ENCODE measurements at regions not wholly inside any gene's neighbourhood (a gene's known extent, or its start where the extent isn't known, plus 50 kb on each side); places are given as distances from the start of the nearest gene placed in this dataset.
"Not testable (repeated sequence)": the region's sequence is repeated elsewhere in the genome, so short reads cannot be mapped to it uniquely, and the experiment has no call there.

GRCh38 chr6:121887724-121888123 is 452.3 kb downstream of the GJA1 start:
- Mint-ChIP-seq H3K4me3 (no peak overlapping the region), H3K27me3 (ENCODE audit: low read depth, poor library complexity) (no peaks in the 10 kb centered on the region), H3K36me3 (ENCODE audit: low read depth) (no peaks in the 10 kb centered on the region), H3K27ac (no peak overlapping the region), H3K4me1 (no peaks in the 10 kb centered on the region), H3K9me3 (no peaks in the 10 kb centered on the region)
- no peak for TF ChIP-seq CTCF (IDR thresholded peaks at IDR 0.05)
- DNase-seq = no peak

GRCh38 chr6:121890307-121890910 is 455.0 kb downstream of the GJA1 start:
- Mint-ChIP-seq H3K27ac (peak overlapping the region; percentile 34), H3K36me3 (ENCODE audit: low read depth) (no peaks in the 10 kb centered on the region), H3K4me1 (no peaks in the 10 kb centered on the region), H3K9me3 (no peaks in the 10 kb centered on the region), H3K4me3 (no peak overlapping the region), H3K27me3 (ENCODE audit: low read depth, poor library complexity) (no peaks in the 10 kb centered on the region)
- no peak for DNase-seq
- no peak for TF ChIP-seq CTCF (IDR thresholded peaks at IDR 0.05)

- not testable (repeated sequence) for H3K27me3 Mint-ChIP-seq (ENCODE audit: low read depth, poor library complexity); DNase-seq; H3K4me3 Mint-ChIP-seq; H3K36me3 Mint-ChIP-seq (ENCODE audit: low read depth); H3K9me3 Mint-ChIP-seq; H3K4me1 Mint-ChIP-seq; H3K27ac Mint-ChIP-seq
Measured at GRCh38 chr6:121895731-121896130, 460.3 kb downstream of the GJA1 start.

DNA sequence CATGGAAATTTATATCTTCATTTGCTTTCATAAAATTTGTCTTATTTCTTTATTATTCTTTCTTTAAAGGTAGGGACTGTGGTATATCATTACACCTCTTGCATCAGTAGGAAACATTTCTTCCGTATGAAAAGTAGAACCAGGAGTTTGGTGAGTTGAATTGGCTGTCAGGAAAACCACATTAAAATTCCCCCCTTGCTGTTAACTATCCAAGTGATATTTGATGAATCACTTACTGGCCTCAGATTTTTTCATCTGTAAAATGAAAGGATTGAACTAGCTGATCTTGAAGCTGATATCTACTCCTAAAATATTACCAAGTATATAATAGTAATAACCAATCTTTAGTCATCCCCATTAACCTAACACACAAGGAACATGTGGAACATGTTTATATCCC is 460.9 kb downstream of the GJA1 start:
- Mint-ChIP-seq H3K4me1 (no peaks in the 10 kb centered on the region), H3K4me3 (no peak overlapping the region), H3K27me3 (ENCODE audit: low read depth, poor library complexity) (no peaks in the 10 kb centered on the region), H3K9me3 (no peaks in the 10 kb centered on the region), H3K27ac (no peak overlapping the region), H3K36me3 (ENCODE audit: low read depth) (no peaks in the 10 kb centered on the region)
- no peak for DNase-seq
- TF ChIP-seq CTCF (IDR thresholded peaks at IDR 0.05) = no peak

GRCh38 chr6:121896771-121897170 is 461.3 kb downstream of the GJA1 start:
- no peaks in the 10 kb centered on the region for H3K27me3 Mint-ChIP-seq (ENCODE audit: low read depth, poor library complexity)
- H3K27ac Mint-ChIP-seq = no peak overlapping the region
- no peaks in the 10 kb centered on the region for H3K4me1 Mint-ChIP-seq
- H3K4me3 Mint-ChIP-seq = no peak overlapping the region
- TF ChIP-seq CTCF (IDR thresholded peaks at IDR 0.05) = no peak
- H3K9me3 Mint-ChIP-seq = no peaks in the 10 kb centered on the region
- DNase-seq = no peak
- H3K36me3 Mint-ChIP-seq (ENCODE audit: low read depth) = no peaks in the 10 kb centered on the region

- Mint-ChIP-seq H3K4me1 (no peaks in the 10 kb centered on the region), H3K36me3 (ENCODE audit: low read depth) (no peaks in the 10 kb centered on the region), H3K27me3 (ENCODE audit: low read depth, poor library complexity) (no peaks in the 10 kb centered on the region), H3K9me3 (no peaks in the 10 kb centered on the region), H3K27ac (no peak overlapping the region), H3K4me3 (no peak overlapping the region)
- DNase-seq = no peak
- no peak for TF ChIP-seq CTCF (IDR thresholded peaks at IDR 0.05)
Measured at GRCh38 chr6:121897337-121897760, 461.9 kb downstream of the GJA1 start.

Data from nephron progenitor cell (in vitro differentiated cells).